ENCODE measurements at regions not wholly inside any gene's neighbourhood (a gene's known extent, or its start where the extent isn't known, plus 50 kb on each side); places are given as distances from the start of the nearest gene placed in this dataset.

DNA sequence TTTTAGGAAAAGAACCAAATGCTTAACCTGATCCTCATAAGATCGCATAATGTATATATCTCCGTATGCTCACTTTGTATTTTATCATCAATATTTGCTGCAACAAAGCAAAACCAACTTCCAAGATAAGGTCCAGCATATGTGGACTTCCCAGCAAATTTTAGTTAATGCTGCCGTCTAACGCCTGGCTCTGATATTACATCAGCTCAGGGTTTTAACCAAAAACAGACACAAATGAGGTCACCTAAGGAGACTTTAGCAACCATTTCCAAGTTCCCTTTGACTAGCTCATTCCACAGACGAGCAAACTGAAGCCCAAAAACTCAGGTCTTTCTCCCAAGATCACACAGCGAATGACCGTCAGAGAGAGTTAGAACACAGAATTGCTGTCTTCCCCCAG is 59.4 kb upstream of the UCN3 start:
- no peak for DNase-seq (ENCODE audit: low spot score)
- no peaks in the 10 kb centered on the region for H3K4me1 ChIP-seq (ENCODE audit: insufficient read depth)
- H3K4me3 ChIP-seq, result no peak overlapping the region
- Mint-ChIP-seq H3K9me3 (peaks cover 15% of the 10 kb centered on the region), H3K27me3 (ENCODE audit: insufficient read depth, low read depth, poor library complexity) (peaks cover 2% of the 10 kb centered on the region), H3K4me1 (no peaks in the 10 kb centered on the region), H3K4me3 (no peak overlapping the region), H3K27ac (no peak overlapping the region), H3K36me3 (ENCODE audit: low read depth) (no peaks in the 10 kb centered on the region)
- no peaks in the 10 kb centered on the region for H3K36me3 ChIP-seq (ENCODE audit: insufficient read depth)
- TF ChIP-seq JUNB (IDR thresholded peaks at IDR 0.05; ENCODE audit: unreplicated experiment), result no peak
- TF ChIP-seq, protein P1, sequence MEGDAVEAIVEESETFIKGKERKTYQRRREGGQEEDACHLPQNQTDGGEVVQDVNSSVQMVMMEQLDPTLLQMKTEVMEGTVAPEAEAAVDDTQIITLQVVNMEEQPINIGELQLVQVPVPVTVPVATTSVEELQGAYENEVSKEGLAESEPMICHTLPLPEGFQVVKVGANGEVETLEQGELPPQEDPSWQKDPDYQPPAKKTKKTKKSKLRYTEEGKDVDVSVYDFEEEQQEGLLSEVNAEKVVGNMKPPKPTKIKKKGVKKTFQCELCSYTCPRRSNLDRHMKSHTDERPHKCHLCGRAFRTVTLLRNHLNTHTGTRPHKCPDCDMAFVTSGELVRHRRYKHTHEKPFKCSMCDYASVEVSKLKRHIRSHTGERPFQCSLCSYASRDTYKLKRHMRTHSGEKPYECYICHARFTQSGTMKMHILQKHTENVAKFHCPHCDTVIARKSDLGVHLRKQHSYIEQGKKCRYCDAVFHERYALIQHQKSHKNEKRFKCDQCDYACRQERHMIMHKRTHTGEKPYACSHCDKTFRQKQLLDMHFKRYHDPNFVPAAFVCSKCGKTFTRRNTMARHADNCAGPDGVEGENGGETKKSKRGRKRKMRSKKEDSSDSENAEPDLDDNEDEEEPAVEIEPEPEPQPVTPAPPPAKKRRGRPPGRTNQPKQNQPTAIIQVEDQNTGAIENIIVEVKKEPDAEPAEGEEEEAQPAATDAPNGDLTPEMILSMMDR (conservative IDR thresholded peaks at IDR 0.05; ENCODE audit: low read depth in 2 of 2), result no peak
- TF ChIP-seq, protein P2, sequence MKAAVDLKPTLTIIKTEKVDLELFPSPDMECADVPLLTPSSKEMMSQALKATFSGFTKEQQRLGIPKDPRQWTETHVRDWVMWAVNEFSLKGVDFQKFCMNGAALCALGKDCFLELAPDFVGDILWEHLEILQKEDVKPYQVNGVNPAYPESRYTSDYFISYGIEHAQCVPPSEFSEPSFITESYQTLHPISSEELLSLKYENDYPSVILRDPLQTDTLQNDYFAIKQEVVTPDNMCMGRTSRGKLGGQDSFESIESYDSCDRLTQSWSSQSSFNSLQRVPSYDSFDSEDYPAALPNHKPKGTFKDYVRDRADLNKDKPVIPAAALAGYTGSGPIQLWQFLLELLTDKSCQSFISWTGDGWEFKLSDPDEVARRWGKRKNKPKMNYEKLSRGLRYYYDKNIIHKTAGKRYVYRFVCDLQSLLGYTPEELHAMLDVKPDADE (IDR thresholded peaks at IDR 0.05), result no peak
- no peaks in the 10 kb centered on the region for H3K27me3 ChIP-seq (ENCODE audit: insufficient read depth)
- H2AFZ ChIP-seq, result no peak overlapping the region; the same call in 1 of the 2 replicates
- H3F3A ChIP-seq (replicated peaks; ENCODE audit: low read depth), result no peaks in the 10 kb centered on the region
- no peaks in the 10 kb centered on the region for H3K79me2 ChIP-seq (replicated peaks; ENCODE audit: insufficient read depth)
- no peak overlapping the region for H3K4me2 ChIP-seq
- H3K9me2 ChIP-seq (ENCODE audit: insufficient read depth), result no peaks in the 10 kb centered on the region
- no peak for ATAC-seq
- no peaks in the 10 kb centered on the region; the same call in 1 of the 2 replicates for H4K20me1 ChIP-seq (replicated peaks; ENCODE audit: insufficient read depth)
- H3K27ac ChIP-seq (ENCODE audit: low read depth), result no peak overlapping the region

- H3K36me3 Mint-ChIP-seq (ENCODE audit: low read depth), result no peaks in the 10 kb centered on the region
- H3K27me3 ChIP-seq (ENCODE audit: insufficient read depth), result no peaks in the 10 kb centered on the region
- TF ChIP-seq, protein P3, sequence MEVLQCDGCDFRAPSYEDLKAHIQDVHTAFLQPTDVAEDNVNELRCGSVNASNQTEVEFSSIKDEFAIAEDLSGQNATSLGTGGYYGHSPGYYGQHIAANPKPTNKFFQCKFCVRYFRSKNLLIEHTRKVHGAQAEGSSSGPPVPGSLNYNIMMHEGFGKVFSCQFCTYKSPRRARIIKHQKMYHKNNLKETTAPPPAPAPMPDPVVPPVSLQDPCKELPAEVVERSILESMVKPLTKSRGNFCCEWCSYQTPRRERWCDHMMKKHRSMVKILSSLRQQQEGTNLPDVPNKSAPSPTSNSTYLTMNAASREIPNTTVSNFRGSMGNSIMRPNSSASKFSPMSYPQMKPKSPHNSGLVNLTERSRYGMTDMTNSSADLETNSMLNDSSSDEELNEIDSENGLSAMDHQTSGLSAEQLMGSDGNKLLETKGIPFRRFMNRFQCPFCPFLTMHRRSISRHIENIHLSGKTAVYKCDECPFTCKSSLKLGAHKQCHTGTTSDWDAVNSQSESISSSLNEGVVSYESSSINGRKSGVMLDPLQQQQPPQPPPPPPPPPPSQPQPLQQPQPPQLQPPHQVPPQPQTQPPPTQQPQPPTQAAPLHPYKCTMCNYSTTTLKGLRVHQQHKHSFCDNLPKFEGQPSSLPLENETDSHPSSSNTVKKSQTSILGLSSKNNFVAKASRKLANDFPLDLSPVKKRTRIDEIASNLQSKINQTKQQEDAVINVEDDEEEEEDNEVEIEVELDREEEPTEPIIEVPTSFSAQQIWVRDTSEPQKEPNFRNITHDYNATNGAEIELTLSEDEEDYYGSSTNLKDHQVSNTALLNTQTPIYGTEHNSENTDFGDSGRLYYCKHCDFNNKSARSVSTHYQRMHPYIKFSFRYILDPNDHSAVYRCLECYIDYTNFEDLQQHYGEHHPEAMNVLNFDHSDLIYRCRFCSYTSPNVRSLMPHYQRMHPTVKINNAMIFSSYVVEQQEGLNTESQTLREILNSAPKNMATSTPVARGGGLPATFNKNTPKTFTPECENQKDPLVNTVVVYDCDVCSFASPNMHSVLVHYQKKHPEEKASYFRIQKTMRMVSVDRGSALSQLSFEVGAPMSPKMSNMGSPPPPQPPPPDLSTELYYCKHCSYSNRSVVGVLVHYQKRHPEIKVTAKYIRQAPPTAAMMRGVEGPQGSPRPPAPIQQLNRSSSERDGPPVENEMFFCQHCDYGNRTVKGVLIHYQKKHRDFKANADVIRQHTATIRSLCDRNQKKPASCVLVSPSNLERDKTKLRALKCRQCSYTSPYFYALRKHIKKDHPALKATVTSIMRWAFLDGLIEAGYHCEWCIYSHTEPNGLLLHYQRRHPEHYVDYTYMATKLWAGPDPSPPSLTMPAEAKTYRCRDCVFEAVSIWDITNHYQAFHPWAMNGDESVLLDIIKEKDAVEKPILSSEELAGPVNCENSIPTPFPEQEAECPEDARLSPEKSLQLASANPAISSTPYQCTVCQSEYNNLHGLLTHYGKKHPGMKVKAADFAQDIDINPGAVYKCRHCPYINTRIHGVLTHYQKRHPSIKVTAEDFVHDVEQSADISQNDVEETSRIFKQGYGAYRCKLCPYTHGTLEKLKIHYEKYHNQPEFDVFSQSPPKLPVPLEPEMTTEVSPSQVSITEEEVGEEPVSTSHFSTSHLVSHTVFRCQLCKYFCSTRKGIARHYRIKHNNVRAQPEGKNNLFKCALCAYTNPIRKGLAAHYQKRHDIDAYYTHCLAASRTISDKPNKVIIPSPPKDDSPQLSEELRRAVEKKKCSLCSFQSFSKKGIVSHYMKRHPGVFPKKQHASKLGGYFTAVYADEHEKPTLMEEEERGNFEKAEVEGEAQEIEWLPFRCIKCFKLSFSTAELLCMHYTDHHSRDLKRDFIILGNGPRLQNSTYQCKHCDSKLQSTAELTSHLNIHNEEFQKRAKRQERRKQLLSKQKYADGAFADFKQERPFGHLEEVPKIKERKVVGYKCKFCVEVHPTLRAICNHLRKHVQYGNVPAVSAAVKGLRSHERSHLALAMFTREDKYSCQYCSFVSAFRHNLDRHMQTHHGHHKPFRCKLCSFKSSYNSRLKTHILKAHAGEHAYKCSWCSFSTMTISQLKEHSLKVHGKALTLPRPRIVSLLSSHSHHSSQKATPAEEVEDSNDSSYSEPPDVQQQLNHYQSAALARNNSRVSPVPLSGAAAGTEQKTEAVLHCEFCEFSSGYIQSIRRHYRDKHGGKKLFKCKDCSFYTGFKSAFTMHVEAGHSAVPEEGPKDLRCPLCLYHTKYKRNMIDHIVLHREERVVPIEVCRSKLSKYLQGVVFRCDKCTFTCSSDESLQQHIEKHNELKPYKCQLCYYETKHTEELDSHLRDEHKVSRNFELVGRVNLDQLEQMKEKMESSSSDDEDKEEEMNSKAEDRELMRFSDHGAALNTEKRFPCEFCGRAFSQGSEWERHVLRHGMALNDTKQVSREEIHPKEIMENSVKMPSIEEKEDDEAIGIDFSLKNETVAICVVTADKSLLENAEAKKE (CRISPR knock-in tag; IDR thresholded peaks at IDR 0.05), result no peak
- TF ChIP-seq NANOG (IDR thresholded peaks at IDR 0.05; ENCODE audit: borderline replicate concordance) (no peak), STAT1 (IDR thresholded peaks at IDR 0.05; ENCODE audit: unreplicated experiment) (no peak), CREB1 (CRISPR knock-in tag; IDR thresholded peaks at IDR 0.05; ENCODE audit: low read depth) (no peak), ZNF114 (CRISPR knock-in tag; IDR thresholded peaks at IDR 0.05) (no peak), ZNF331 (CRISPR knock-in tag; IDR thresholded peaks at IDR 0.05; ENCODE audit: low read depth) (no peak), POLR2AphosphoS5 (IDR thresholded peaks at IDR 0.05; ENCODE audit: low read depth) (no peak), EZH2phosphoT487 (IDR thresholded peaks at IDR 0.05; ENCODE audit: unreplicated experiment) (no peak)
- TF ChIP-seq, protein P1 (conservative IDR thresholded peaks at IDR 0.05; ENCODE audit: low read depth in 2 of 2), result no peak
Observed at GRCh38 chr10:5310914-5311313, 53.9 kb upstream of the UCN3 start.

More at GRCh38 chr10:5310914-5311313, 53.9 kb upstream of the UCN3 start:
- H3K27me3 Mint-ChIP-seq (ENCODE audit: insufficient read depth, low read depth, poor library complexity), result peaks cover 2% of the 10 kb centered on the region
- Histone ChIP-seq H2AFZ (no peak overlapping the region), H3K27ac (ENCODE audit: low read depth) (no peak overlapping the region), H3K4me2 (no peak overlapping the region), H3K79me2 (replicated peaks; ENCODE audit: insufficient read depth) (no peaks in the 10 kb centered on the region), H3K36me3 (ENCODE audit: insufficient read depth) (no peaks in the 10 kb centered on the region), H3K4me3 (no peak overlapping the region), H3K4me1 (ENCODE audit: insufficient read depth) (no peaks in the 10 kb centered on the region), H3K9me2 (ENCODE audit: insufficient read depth) (0 out of 2 replicates have a peak, but pooled peaks cover 2% of the 10 kb centered on the region), H4K20me1 (replicated peaks; ENCODE audit: insufficient read depth) (no peaks in the 10 kb centered on the region; the same call in 1 of the 2 replicates), H3F3A (replicated peaks; ENCODE audit: low read depth) (no peaks in the 10 kb centered on the region)
- H3K9me3 Mint-ChIP-seq, result peaks cover 13% of the 10 kb centered on the region
- no peaks in the 10 kb centered on the region for H3K4me1 Mint-ChIP-seq
- no peak for ATAC-seq
- H3K4me3 Mint-ChIP-seq, result no peak overlapping the region
- H3K27ac Mint-ChIP-seq, result no peak overlapping the region
- no peak for DNase-seq (ENCODE audit: low spot score)
